ENCODE measurements at regions not wholly inside any gene's neighbourhood (a gene's known extent, or its start where the extent isn't known, plus 50 kb on each side); places are given as distances from the start of the nearest gene placed in this dataset.

- TF ChIP-seq CTCF (IDR thresholded peaks at IDR 0.05 in 2 of 3, conservative IDR thresholded peaks at IDR 0.05 in 1 of 3; ENCODE audit: insufficient read depth in 2 of 3, low read depth in 1 of 3, low read length in 3 of 3) (no peak), RBM39 (optimal IDR thresholded peaks at IDR 0.05; ENCODE audit: low read depth, low read length) (no peak), POLR2AphosphoS2 (IDR thresholded peaks at IDR 0.05; ENCODE audit: low read length) (no peak), ZNF449 (CRISPR knock-in tag; IDR thresholded peaks at IDR 0.05) (no peak), SMARCA5 (IDR thresholded peaks at IDR 0.05) (no peak), ZNF395 (CRISPR knock-in tag; IDR thresholded peaks at IDR 0.05) (no peak), POLR2A (conservative IDR thresholded peaks at IDR 0.05) (no peak), JUND (IDR thresholded peaks at IDR 0.05; ENCODE audit: borderline replicate concordance, low read depth, low read length) (no peak), JUND (tag; IDR thresholded peaks at IDR 0.05; ENCODE audit: borderline replicate concordance, low read depth, low read length) (no peak), IRF2 (CRISPR knock-in tag; IDR thresholded peaks at IDR 0.05) (no peak)
These were observed 106.7 kb upstream of the GUCY1A1 start for GRCh38 chr4:155559915-155560314.

Data from K562 (cell line).